NT2/D1 (cell line): ENCODE measurements at regions not wholly inside any gene's neighbourhood (a gene's known extent, or its start where the extent isn't known, plus 50 kb on each side); places are given as distances from the start of the nearest gene placed in this dataset.

Experiments
- SUZ12 ChIP-seq: IDR thresholded peaks from 2 replicates; pipeline ENCODE4 v1.6.1; 2011; ENCODE audit not compliant: insufficient read length, insufficient read depth; ENCODE audit errors: extremely low read depth
- YY1 ChIP-seq: IDR thresholded peaks from 2 replicates; pipeline ENCODE4 v1.6.1; 2011; ENCODE audit not compliant: insufficient read length, insufficient read depth
- ZNF274 ChIP-seq: IDR thresholded peaks from 2 replicates; pipeline ENCODE4 v1.6.1; 2011; ENCODE audit warnings: mild to moderate bottlenecking, low read depth, low read length

DNA sequence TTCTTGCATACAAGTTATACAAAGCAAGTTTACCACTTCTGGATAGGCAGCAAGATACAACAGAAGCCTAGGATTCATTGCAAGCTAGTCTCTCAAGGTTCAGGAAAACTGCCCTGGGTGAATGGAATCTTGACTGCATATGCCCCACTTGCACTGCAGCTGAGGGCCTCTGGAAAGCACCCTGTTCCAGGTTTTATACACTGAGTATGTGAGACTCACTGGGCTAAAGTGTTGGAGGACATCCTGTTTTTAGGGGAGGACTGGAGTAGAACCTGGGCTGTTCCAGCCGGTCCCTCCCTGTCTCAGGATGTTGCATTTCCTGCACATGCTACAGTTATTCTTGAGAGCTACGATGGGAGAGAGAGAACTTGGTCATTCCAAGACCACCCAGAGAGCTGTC lies 168.5 kb upstream of the NUDT6 start:
- TF ChIP-seq SUZ12 (no peak), ZNF274 (no peak), YY1 (no peak)
